ENCODE measurements at regions not wholly inside any gene's neighbourhood (a gene's known extent, or its start where the extent isn't known, plus 50 kb on each side); places are given as distances from the start of the nearest gene placed in this dataset.

DNA sequence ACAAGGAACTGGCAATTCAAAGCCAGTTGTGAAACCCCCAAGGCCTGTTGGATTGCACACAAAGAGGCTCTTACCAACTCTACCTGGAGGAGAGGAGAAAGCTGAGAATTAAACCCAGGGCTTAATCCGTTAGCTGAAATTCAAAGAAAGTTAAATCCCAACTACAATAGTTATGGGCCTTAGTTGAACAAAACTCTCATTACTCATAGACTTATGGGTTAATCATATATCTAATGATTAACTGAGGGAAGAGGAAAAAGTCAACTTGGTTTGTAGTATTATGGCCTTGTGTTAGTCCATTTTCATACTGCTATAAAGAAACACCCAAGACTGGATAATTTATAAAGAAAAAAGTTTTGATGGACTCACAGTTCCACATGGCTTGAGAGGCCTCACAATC, 838.2 kb upstream of the ADGRL2 start:
- no peak for TF ChIP-seq POLR2A (IDR thresholded peaks at IDR 0.05; ENCODE audit: low read depth)
- TF ChIP-seq, protein P1, sequence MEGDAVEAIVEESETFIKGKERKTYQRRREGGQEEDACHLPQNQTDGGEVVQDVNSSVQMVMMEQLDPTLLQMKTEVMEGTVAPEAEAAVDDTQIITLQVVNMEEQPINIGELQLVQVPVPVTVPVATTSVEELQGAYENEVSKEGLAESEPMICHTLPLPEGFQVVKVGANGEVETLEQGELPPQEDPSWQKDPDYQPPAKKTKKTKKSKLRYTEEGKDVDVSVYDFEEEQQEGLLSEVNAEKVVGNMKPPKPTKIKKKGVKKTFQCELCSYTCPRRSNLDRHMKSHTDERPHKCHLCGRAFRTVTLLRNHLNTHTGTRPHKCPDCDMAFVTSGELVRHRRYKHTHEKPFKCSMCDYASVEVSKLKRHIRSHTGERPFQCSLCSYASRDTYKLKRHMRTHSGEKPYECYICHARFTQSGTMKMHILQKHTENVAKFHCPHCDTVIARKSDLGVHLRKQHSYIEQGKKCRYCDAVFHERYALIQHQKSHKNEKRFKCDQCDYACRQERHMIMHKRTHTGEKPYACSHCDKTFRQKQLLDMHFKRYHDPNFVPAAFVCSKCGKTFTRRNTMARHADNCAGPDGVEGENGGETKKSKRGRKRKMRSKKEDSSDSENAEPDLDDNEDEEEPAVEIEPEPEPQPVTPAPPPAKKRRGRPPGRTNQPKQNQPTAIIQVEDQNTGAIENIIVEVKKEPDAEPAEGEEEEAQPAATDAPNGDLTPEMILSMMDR (IDR thresholded peaks at IDR 0.05): no peak
- no peak for TF ChIP-seq EP300 (IDR thresholded peaks at IDR 0.05)
- TF ChIP-seq POLR2AphosphoS5 (IDR thresholded peaks at IDR 0.05): no peak
